ENCODE measurements at regions not wholly inside any gene's neighbourhood (a gene's known extent, or its start where the extent isn't known, plus 50 kb on each side); places are given as distances from the start of the nearest gene placed in this dataset.

DNA sequence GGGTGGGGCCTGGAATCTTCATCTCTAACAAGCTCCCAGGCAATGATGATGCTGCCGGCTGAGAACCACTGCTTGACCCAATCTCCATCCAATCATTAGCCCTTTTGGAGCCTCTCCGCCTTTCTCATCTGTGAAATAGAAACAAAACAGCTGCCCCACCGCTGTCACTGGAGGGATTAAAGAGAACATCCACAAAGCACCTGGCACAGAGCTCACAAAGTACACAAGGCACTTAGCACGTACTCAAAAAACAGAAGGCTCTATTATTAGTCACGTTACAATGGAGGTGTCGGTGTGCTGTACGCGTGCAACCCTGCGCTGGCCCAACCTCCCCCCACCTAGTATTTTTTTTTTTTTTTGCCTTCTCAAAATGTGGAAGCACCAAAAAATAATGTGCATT, 213.5 kb upstream of the ARID1B start:
- WGBS, 2 donors, result 41 to 43% methylated on average over 9 of the region's 9 CpGs
- no peak for TF ChIP-seq POLR2A (IDR thresholded peaks at IDR 0.05)
- TF ChIP-seq, protein P1, sequence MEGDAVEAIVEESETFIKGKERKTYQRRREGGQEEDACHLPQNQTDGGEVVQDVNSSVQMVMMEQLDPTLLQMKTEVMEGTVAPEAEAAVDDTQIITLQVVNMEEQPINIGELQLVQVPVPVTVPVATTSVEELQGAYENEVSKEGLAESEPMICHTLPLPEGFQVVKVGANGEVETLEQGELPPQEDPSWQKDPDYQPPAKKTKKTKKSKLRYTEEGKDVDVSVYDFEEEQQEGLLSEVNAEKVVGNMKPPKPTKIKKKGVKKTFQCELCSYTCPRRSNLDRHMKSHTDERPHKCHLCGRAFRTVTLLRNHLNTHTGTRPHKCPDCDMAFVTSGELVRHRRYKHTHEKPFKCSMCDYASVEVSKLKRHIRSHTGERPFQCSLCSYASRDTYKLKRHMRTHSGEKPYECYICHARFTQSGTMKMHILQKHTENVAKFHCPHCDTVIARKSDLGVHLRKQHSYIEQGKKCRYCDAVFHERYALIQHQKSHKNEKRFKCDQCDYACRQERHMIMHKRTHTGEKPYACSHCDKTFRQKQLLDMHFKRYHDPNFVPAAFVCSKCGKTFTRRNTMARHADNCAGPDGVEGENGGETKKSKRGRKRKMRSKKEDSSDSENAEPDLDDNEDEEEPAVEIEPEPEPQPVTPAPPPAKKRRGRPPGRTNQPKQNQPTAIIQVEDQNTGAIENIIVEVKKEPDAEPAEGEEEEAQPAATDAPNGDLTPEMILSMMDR (IDR thresholded peaks at IDR 0.05), result no peak
- peaks cover 3% of the 10 kb centered on the region for H3K4me1 ChIP-seq
- H3K27me3 ChIP-seq, result no peaks in the 10 kb centered on the region
- intact Hi-C loops (cut with DNase I), result loop anchor here (10.0 kb wide), 2 partner anchors 211 to 621 kb away; partner anchors contain the start of gene ARID1B
- ATAC-seq, result peak; percentile 39
- H3K27ac ChIP-seq, result no peak overlapping the region
- peak in 1 of 4 donors; percentile 26 for DNase-seq
- no peak overlapping the region for H3K4me3 ChIP-seq
- H3K36me3 ChIP-seq (replicated peaks in 1 of 2; ENCODE audit: insufficient read depth in 1 of 2, low read depth in 2 of 2), result no peaks in the 10 kb centered on the region
- H3K9me3 ChIP-seq, result no peaks in the 10 kb centered on the region

DNA sequence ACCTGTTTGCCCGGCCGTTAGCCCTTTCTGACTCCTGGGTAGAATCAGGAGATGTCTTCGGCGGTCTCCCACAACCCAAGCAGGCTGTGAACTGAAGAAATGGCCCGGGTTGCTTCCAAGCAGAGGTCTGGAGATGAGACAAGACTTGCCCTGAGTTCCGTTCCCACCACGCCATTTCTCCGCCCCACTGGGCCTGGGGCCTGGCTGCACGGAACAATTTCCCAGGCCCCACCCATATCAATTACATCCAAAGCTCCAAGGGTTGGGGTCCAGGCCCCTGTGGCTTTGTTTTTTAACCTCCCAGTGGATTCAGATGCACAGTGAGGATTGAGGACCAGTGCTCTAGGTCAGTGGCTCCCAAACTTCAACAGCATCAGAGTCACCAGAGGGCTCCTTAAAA, 214.5 kb upstream of the ARID1B start:
- no peak for ATAC-seq
- Histone ChIP-seq H3K27ac (no peak overlapping the region), H3K27me3 (no peaks in the 10 kb centered on the region), H3K4me1 (peaks cover 3% of the 10 kb centered on the region), H3K36me3 (replicated peaks in 1 of 2; ENCODE audit: insufficient read depth in 1 of 2, low read depth in 2 of 2) (no peaks in the 10 kb centered on the region), H3K9me3 (no peaks in the 10 kb centered on the region), H3K4me3 (no peak overlapping the region)
- 91 to 95% methylated on average over 9 of the region's 9 CpGs for WGBS, 2 donors
- TF ChIP-seq, protein P1 (IDR thresholded peaks at IDR 0.05), result no peak
- no peak for TF ChIP-seq POLR2A (IDR thresholded peaks at IDR 0.05)
- DNase-seq, result no peak
- intact Hi-C loops (cut with DNase I), result loop anchor here (10.0 kb wide), 2 partner anchors 212 to 622 kb away; partner anchors contain the start of gene ARID1B

DNA sequence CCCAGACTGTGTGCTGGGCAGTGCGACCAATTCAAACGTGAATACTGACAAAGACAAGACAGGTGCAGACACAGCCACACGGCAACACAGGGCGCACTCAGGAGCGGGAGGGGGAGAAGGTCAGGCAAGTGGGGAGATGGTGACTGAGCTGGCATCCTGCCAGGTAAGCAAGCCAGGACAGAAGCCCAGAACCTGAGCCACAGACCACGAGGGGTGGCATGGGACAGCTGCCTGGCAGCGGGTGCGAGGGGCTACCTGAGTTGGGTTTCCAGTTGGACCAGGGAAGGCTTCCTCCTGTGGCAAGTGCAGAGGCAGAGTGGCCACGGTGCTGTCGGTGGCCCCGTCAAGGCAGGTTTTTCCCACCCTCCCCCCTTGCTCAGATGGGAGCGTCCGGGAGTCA, 215.2 kb upstream of the ARID1B start:
- Histone ChIP-seq H3K36me3 (replicated peaks in 1 of 2; ENCODE audit: insufficient read depth in 1 of 2, low read depth in 2 of 2) (no peaks in the 10 kb centered on the region), H3K4me3 (no peak overlapping the region), H3K27me3 (no peaks in the 10 kb centered on the region), H3K4me1 (peaks cover 3% of the 10 kb centered on the region), H3K27ac (no peak overlapping the region), H3K9me3 (no peaks in the 10 kb centered on the region)
- no peak for DNase-seq
- no peak for TF ChIP-seq POLR2A (IDR thresholded peaks at IDR 0.05)
- TF ChIP-seq, protein P1 (IDR thresholded peaks at IDR 0.05), result no peak
- intact Hi-C loops (cut with DNase I), result loop anchor here (10.0 kb wide), 2 partner anchors 213 to 623 kb away; partner anchors contain the start of gene ARID1B
- no peak for ATAC-seq
- WGBS, 2 donors, result 81 to 85% methylated on average over 13 of the region's 13 CpGs

DNA sequence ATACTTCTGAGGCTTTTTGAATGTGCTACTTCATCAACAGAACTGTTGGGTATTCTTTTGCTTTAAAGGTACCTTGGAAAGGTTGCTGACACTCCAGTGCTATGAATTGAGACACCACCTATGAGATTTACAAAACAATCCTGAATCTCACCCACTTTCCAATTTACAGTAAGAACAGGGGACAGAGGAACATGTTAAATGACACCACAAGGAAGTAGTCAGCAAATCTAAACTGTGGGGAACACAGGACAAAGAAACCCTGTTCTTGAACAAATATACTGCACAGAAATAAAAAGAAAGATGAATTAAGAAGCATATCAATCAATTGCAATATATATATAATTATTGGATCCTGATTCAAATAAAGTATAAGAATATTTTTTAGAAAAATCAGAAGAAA, 216.7 kb upstream of the ARID1B start:
- no peak for TF ChIP-seq POLR2A (IDR thresholded peaks at IDR 0.05)
- TF ChIP-seq, protein P1 (IDR thresholded peaks at IDR 0.05), result no peak
- H3K4me1 ChIP-seq, result peaks cover 3% of the 10 kb centered on the region
- no peaks in the 10 kb centered on the region for H3K27me3 ChIP-seq
- H3K4me3 ChIP-seq, result no peak overlapping the region
- ATAC-seq (no peak), DNase-seq (no peak)
- no peak overlapping the region for H3K27ac ChIP-seq
- no peaks in the 10 kb centered on the region for H3K9me3 ChIP-seq
- H3K36me3 ChIP-seq (replicated peaks in 1 of 2; ENCODE audit: insufficient read depth in 1 of 2, low read depth in 2 of 2), result no peaks in the 10 kb centered on the region
- intact Hi-C loops (cut with DNase I), result loop anchor here (10.0 kb wide), 2 partner anchors 214 to 624 kb away; partner anchors contain the start of gene ARID1B

DNA sequence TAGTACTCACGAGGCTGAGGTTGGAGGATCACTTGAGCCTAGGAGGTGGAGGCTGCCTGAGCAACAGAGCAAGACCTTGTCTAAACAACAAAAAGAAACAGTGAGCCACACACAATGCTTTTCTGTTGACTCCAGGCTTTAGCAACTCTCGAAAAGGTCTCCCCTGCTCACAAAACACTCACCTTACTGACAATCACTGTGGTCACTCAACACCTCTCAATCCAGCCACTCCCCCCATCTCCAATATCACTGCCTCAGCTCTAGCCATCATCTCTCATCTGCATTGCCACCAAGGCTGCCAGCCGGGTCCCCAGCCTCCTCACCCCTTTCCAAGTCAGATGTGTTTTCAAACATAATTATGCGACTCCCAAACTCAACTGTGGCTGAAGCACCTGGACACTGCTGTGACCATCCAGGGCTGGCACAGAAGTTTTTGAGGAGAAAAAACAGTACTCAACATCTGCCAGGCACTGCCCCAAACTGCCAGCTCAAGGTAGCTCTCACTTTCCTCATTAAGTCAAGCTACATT, 218.0 kb upstream of the ARID1B start:
- TF ChIP-seq POLR2A (IDR thresholded peaks at IDR 0.05), result no peak
- TF ChIP-seq, protein P1 (IDR thresholded peaks at IDR 0.05), result no peak
- Histone ChIP-seq H3K27ac (no peak overlapping the region), H3K4me3 (no peak overlapping the region), H3K27me3 (no peaks in the 10 kb centered on the region), H3K4me1 (no peaks in the 10 kb centered on the region), H3K36me3 (replicated peaks in 1 of 2; ENCODE audit: insufficient read depth in 1 of 2, low read depth in 2 of 2) (no peaks in the 10 kb centered on the region), H3K9me3 (no peaks in the 10 kb centered on the region)
- intact Hi-C loops (cut with DNase I), result no loop called here
- DNase-seq (no peak), ATAC-seq (no peak)
- WGBS, 2 donors, result 77 to 79% methylated on average over 4 of the region's 4 CpGs

Data from body of pancreas (tissue), 4 donors.